Activated CD4-positive, alpha-beta T cell treated with anti-CD3 and anti-CD28 coated beads, Interleukin-2, amount 50 U/mL, for 4 hours (primary cell): ENCODE measurements at regions not wholly inside any gene's neighbourhood (a gene's known extent, or its start where the extent isn't known, plus 50 kb on each side); places are given as distances from the start of the nearest gene placed in this dataset.

Experiments used
- DNase-seq, 2 experiments: peaks; one replicate each; pipeline ENCODE4 v3.0.0-alpha.2; 2020

DNA sequence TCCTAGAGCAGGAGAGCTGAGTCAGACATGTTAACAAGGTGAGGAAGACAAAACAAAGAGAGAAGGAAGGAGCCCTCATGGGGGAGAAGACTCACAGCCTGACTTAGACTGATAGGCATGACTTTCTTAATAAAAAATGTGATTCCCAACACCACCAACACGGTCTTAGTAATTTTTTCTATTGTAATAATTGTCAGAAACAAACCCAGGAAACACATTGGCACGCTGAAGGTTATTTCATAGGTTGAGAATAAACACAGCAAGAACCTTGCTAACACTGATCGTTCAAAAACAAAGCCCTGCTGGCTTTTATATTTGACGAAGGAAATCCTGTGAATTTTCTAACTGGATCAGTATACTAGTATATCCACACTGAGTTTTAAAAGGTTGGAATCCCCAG is 286.8 kb downstream of the HACE1 start:
- DNase-seq = no peak

DNA sequence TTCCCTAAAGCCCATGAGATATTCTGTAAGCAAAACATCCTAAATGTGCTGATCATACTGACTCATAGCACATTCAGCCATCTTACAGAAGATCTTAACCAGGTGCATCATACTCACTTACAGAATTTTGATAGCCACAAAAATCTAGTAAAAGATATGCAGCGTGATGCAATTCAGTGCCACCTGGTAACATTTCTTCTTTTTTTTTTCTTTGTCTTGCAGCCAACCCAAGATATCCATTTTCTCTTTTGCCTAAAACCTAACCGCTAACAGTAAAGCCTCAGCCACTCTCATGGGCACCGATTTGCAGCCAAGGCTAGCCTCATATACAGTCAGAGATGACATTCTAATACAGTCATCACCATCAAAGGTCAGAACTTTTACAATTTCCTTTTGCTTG is 293.3 kb downstream of the HACE1 start:
- DNase-seq = no peak

DNA sequence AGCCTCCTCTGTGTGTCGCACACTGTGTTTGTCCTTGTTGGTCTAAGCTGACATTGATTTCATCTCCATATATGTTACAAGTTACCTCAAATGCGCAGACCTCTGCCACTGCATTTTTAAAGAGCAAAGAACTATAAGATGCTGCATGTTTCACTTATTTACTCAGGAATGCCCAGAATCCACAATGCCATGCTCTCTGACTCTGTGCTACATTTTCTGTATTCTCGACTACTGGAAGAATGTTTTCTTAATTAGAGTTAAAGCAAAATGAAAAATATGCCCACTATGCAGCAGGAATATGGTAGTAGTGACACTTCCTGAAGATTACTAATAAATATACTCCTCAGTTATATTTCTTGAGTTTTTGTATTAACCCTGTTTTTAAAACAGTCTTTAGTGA is 296.4 kb downstream of the HACE1 start:
- DNase-seq = no peak

DNA sequence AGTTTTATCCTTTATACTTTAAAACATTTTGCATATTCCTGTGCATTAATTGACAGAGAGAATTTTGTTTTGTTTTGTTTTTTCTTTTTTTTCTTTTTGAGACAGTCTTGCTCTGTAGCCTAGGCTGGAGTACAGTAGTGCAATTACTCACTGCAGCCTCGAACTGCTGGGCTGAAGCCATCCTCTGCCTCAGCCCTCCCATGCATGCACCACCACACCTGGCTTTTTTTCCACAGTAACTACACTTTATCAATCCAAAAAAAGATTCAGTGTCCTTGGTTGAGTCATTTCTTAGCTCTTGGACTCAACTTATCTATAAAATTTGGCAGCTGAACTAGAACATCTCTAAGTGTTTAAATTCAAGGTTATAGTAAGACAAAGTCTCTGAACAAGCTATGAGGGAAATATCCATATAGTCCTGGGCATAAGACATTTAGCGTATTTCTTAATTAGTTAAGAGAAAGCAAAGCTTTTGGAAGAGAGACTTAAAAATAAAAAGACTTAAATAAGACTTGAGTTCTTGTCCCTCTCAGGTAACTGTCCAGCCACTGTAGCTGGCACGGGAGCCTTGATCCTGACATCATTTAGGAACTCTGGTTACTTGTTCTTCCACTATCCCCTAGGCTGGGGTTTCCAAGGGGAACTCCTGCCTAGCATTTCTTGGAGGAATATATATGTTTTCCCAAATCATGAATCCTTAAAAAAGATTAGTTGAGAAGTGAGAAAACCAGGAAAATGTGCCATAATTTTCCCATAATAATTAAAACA is 300.1 kb downstream of the HACE1 start:
- no peak for DNase-seq

DNA sequence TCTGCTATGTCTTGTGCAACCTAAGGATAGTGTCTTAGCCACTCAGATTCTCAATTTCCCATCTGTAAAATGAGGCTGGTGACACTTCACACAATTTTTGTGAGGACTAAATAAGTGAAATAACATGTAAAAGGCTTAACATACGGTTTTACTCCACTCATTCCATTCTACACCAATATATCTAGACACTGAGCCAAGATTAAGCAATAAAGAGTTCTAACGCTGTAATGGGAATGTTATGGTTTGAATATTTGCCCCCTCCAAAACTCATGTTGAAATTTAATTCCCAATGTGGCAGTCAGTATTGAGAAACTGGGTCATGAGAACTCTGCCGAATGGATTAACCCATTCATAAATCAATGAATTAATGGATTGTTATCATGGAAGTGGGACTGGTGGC is 301.0 kb downstream of the HACE1 start:
- no peak for DNase-seq

DNA sequence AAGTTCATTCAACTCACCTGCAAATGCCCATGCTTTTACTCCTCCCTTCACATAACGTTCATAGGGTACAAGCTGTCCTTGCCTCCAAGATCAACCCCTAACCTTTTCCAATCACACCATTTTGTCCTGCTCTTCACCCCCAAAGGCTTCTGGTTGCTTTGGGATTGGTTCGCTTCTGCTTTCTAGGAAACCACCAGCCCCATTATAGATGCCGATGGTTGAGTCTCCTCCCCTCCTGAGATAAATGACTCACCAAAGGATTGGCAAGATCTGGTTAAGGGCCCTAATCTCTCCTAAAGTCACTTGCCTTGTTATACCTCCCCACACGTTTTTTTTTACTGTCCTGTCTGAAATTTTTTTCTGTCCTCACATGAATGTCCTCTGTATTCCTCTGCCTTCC is 311.4 kb downstream of the HACE1 start:
- no peak for DNase-seq

DNA sequence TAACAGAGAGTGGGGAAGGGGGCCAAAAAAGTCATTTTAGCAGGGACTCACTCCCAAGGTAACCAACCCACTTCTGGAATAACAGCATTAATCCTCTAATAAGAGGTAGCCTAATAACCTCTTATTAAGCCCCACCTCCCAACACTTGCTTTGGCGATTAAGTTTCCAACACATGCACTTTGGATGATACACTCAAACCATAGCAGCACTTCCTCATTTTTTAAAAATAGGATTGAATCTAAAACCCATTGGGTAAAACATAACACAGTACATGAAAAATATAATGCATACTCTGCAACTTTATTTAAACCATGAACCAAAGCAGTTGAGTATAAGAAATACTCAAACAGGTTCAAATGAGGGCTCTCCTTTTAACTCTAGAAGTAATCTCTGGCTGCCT is 318.3 kb downstream of the HACE1 start:
- no peak for DNase-seq

DNA sequence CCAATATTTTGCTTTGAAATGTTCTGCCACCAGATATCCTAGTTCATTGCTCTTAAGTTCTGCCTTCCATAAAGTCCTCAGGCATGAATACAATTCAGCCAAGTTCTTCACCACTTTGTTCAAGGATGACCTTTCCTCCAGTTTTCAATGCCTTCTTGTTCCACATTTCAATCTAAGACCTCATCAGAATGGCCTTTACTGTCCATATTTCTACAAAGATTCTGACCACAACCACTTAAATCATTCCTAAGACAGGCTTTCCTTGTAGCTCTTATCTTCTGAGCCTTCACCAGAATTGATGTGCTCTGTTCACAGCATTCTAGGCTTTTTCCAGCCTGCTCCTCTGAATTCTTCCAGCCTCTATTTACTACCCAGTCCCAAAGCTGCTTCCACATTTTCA is 319.0 kb downstream of the HACE1 start:
- DNase-seq = no peak

DNA sequence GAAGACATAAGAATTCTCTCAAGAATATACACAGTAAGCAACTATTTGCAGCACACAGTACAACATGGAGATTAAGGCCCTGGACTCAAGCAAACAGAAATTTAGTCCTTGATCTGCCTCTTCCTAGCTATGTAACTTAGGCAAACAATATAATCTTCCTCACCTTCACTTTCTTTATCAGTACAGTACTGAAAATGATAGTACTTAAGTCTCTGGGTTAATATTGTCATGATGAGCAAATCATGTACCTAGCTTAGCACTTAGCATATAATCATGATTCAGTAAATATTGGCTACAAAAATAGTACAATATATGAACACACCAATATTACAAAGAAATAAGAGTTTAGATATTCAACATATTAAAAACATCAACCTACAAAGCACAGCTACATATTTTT is 320.5 kb downstream of the HACE1 start:
- DNase-seq = no peak

DNA sequence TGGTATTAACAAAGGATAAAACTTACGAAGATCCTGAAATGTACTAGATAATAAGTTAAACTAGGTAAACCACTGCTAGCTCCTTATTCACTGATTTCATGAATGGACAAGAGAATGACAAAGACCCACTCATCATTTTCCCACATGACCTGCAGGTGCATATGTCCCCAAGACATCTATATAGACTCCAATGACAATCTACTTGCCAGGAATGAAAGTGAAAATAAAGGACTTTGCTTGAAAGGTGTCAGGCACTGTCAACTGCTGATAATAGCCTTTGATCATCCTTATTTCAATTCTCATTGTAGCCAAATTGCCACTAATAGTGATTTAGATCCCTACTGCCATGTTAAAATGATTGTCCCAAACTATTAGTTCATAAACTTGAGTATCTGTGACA is 321.8 kb downstream of the HACE1 start:
- no peak for DNase-seq

DNA sequence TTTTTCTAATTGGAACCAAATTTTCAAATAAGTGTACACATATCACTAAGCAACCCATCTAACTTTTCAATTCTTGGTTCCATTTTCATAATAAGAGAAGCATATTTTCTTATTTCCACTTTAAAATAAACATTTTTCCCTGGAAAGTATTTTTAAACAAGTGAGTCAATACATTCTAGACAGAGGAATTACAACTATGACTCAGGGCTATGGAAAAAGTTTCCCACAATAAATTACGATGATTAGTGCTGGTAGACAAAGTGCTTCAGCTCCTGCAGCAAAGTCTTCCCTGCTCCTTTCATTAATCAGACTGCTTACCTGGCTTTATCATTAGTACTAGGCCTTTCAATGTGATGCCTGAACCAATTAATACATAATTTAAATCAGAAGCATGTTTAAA is 322.5 kb downstream of the HACE1 start:
- no peak for DNase-seq

DNA sequence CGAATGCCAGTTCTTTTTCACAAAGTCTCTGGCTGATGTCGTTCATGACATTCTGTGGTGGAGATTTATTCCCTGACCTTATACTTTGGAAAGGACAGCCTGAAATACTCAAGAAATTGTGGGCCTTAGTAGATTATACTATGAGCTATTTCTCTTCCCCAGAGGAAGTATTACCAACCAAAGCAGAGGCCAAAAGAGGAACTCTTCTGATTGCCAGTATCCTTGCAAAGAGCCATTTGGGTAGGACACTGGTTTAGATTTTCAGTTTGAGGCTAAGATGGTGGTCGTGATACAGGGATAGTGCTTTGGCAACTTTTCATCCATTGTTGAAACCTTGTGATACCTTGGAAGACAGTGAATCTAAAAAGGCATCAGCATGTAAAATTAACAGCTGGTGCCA is 327.3 kb downstream of the HACE1 start:
- no peak for DNase-seq

DNA sequence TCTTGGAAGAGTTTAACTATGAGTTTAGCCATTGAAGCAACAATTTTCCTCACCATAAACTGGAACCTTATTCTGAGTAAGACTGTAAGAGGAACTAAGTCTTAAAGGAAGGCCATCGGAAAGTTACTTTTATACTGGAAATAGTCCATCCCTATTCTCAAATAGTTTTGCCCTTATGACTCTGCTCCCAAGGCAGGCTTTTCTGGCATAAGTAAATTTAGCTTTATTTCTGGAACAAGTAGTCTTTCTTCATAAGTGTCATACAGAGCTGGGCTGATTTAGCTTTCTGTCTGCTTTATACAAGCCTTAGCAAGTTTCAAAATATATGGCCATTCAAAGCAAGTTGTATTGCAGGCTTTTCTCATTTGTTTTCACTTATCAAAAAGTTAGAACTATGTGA is 328.1 kb downstream of the HACE1 start:
- no peak for DNase-seq

DNA sequence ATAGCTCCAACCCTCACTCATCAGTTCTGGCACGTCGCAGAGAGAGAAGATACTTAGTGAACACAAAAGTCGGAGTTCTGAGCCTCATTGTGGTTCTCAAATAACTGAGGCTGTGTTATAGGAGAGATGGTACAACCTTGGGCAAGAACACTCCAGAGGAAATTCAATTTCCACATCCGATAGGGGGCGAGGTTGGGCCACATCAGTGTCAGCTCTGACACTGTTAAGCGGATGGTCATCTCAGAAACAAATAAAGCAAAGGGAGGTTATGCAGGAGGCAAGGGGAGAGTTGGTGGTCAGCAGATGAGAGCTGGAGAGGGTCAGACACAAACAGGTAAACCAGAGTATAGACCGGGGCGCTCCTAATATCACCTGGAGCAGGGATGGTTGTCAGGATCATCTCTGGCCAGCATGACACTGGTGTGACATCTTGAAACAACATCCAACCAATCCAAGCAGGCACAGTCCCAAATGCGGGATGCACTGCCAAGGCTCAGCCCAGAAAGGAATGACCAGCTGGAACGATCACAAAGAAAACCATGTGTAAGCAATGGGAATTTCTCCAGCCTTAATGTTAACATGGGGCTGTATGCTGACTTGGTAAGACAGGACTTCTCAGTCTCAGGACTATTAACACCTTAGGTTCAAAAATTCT is 331.8 kb downstream of the HACE1 start:
- no peak for DNase-seq

DNA sequence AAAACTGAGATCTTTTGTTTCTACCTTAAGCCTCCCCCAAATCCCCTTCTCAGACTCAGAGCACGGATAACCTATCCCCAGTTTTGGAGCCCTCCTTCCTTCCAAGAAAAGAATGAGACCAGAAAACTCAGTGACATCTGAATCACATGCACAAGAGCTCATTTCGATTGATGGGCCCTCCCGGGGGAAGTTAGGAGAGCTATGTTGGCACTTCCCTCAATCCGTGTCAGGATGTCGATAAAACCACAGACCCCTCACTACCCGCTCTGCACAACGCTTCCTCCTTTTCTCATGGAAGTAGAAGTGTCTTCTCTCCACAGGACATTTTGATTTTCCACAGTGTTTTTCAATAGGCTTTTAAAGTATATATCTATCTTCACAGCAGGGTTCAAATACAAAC is 332.4 kb downstream of the HACE1 start:
- no peak for DNase-seq

DNA sequence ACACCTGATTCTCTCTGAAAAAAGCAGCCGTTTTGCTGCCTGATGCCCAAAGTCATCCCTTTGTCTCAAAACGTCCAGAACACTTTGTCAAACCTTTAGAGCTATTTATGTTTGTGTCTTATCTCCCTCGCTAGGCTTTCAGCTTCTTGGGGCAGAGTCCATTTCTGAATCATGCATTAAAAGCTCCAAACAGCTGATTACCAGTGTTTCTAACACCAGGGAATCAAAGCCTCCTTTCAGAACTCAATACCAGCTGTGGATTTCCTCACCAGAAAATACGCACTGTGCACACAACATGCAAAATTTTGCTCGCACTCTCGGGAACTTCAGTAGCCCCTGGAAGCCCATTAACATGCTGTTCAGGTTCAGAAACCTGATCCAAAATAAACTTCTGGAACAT is 333.3 kb downstream of the HACE1 start:
- DNase-seq = no peak

DNA sequence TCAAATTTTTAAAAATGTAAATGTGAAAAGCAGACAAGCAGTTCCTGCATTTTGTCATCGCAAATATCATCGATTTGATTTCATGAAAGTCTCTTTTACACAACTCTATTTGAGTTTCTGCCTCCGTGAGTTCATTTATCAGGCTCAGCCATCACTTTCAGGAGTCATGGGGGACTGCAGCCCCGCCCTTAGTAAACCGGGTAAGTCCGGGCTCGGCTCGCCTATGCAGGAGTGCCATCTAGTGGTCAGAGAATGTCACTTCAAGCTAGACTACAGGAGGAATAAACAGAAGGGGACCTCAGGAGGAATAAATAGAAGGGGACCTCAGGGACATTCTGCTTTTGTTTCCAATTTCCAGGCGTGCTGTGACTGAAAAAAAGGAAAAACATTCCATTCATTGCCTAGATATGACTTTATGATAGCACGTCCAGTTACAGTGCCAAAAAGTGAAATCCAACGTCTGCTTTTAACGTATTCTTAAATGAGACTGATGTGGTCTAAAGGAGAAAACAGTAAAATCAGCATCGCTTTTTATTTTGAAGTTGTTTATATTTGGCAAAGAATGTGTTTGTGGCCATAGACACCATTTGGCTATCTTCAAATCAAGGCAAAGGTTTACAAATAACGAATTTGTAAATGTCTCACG is 333.9 kb downstream of the HACE1 start:
- peak; percentile 50 for DNase-seq

DNA sequence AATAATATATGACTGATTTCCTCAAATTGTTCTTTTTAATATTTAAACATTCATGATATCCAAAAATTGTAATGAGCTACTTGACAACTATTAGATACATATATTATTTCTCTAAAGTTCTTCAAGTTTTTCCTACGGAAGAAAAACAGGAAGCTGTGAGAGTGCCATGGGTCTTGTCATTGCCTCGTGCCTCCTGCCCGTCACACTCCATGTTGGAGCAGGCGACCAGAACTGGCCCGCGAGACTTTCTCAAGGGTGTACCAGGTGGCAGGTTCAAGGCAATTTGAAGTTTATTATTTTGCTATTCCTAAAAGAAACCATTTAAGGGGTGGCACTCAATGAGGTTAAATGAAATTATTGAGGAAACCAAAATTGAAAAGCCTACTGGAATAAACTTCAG is 337.2 kb downstream of the HACE1 start:
- no peak for DNase-seq

DNA sequence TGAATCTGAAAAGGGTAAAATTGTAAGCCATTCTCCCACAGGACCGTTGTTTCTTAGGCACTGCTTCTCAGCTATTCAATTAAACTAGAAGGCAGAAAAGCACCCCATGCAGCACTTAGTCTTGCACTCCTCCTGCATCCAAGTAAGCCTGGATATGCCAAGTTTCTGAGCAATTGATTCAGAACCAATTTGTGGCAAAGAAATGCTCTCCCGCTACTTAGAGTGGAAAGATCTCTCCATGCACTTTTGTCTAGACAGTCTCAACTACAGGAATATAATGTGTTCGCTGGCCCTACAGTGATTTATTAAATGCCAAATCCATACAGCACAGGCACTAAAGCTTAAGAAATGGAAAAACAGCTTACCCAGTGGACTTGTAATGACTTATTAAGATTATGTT is 338.5 kb downstream of the HACE1 start:
- no peak for DNase-seq

DNA sequence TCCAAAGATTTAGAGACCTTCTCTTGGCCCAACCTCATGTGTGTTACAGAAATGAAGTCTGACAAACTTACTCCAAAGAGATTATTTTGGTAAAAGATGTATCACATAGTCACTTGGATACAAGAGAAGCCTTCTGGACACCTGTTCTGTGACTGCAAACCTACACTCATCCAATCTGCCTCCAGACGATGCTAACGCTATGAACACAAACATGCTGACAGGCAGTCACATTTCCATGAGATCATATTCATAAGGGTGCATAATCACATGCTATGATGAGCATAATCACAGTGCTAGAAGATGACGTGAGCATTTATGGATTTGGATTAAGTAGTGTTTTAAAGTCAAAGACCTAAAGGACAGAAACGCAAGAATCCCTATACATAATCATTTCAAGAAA is 340.2 kb downstream of the HACE1 start:
- no peak for DNase-seq

DNA sequence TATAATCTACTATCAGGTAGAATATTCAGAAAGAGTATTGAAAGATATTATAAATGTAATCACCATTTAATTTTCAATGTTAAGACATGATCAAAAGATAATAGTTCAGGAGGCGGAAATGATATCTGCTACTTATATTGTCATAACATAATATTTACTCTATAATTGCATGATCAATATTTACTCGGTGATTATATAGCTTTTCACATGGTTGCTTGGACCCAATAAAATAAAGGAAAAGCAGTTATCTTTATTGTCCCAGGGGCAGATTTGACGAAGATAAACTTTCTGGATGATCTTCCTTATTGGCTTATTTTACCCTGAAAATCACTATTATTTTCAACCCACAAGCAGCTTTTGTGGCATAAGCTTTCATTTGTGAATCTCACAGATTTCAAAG is 350.4 kb downstream of the HACE1 start:
- DNase-seq = no peak

DNA sequence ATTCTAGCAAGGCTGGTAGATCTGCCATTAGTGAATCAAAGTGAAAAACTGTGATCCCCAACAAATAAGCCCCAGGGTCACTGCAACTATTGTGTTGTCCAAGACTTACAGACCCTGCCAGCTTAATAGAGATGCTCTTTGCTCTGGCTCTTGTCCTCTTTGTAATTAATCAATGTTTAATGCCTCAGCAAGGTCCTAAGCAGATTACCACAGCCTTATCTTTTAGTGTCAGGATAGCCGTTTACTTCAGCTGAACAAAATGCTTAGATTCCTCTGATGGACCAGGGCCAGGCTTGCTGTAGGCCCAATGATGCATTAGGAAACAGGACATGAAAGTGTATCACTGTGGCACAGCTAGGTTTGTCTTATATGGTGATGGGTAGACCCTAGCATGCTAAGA is 353.3 kb downstream of the HACE1 start:
- DNase-seq = no peak

DNA sequence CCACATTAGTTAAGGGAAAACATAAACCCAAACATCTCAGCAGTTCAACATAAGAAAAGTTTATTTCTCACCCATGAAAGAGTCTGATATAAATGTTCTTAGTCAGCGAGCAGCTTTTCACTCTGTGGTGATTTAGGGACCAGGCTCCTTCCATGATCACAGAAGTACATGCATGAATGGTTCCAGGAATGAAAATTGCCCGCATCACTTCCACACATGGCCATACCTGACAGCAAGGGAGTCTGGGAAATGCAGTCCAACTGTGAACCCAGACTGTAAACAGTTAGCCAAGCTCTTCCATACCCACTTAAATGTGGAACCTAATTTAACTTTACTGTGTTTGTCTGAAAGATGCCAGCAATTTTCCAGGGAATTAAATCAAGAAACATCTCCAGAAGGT is 353.9 kb downstream of the HACE1 start:
- DNase-seq = no peak

DNA sequence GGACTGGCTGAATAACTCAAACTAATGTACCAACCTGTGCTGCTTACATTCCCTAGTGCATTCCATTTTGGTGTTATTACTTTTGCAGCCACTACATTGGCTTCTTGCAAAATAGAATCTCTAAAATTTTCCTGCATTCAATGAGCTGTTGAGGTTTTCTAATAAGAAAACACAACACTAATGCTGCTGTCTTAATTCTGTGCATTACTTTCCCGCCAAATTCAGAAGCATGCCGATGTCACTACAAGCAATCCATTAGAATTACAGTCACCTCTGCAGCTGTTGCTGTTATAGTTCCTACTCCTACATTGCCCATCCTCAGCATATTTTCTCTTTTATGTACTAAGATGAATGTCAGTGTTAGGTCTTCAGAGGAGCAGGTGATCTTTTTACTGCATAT is 359.5 kb downstream of the HACE1 start:
- no peak for DNase-seq

DNA sequence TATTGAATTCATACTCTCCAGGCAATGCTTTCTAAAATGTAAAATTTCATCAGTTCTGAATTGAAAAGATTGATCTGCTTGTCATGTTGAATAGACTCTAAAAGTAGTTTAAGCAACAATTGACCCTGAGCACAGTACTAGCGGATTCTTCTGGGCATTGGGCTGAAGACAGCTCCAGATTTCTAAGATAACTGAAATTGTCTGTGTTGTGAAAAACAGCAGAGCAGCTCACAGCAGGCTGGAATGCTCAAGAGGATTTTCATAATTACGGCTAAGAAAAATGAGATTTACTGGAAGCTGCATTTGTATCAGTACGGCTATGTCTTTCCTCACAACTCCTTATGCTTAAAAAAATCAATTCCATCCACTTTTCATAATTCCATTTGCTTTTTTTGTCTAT is 373.7 kb downstream of the HACE1 start:
- DNase-seq = no peak
